ENCODE measurements at regions not wholly inside any gene's neighbourhood (a gene's known extent, or its start where the extent isn't known, plus 50 kb on each side); places are given as distances from the start of the nearest gene placed in this dataset.

DNA sequence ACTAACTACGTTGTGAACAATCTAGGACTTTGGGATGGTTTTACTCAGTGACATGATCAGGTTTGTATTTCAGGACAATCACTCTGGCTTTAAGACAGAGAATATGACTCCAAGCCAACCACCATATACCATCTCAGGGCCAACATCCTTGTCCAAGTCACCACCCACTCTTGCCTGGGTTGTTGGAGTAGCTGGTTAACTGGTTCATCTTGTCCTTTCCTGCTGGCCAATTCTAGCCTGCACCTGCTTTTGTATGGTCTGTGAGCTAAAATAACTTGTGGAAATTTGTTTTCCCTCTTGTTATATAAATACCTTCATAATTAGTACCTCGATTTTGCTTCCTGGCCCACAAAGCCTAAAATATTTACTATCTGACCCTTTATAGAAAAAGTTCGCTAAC lies 306.8 kb upstream of the STT3B start:
- TF ChIP-seq, protein P1, sequence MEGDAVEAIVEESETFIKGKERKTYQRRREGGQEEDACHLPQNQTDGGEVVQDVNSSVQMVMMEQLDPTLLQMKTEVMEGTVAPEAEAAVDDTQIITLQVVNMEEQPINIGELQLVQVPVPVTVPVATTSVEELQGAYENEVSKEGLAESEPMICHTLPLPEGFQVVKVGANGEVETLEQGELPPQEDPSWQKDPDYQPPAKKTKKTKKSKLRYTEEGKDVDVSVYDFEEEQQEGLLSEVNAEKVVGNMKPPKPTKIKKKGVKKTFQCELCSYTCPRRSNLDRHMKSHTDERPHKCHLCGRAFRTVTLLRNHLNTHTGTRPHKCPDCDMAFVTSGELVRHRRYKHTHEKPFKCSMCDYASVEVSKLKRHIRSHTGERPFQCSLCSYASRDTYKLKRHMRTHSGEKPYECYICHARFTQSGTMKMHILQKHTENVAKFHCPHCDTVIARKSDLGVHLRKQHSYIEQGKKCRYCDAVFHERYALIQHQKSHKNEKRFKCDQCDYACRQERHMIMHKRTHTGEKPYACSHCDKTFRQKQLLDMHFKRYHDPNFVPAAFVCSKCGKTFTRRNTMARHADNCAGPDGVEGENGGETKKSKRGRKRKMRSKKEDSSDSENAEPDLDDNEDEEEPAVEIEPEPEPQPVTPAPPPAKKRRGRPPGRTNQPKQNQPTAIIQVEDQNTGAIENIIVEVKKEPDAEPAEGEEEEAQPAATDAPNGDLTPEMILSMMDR (IDR thresholded peaks at IDR 0.05): no peak
- TF ChIP-seq POLR2A (IDR thresholded peaks at IDR 0.05) (no peak), EP300 (IDR thresholded peaks at IDR 0.05) (no peak)
